SK-N-SH treated with all-trans-retinoic acid at 6 μM for 48 hours (cell line): ENCODE measurements at regions not wholly inside any gene's neighbourhood (a gene's known extent, or its start where the extent isn't known, plus 50 kb on each side); places are given as distances from the start of the nearest gene placed in this dataset.

Experiments
- ATAC-seq: fragments of 200-7000 bp; cut with Tn5 transposase; 3 replicates; pipeline ENCODE4 v1.9.1; 2020; ENCODE audit warnings: mild to moderate bottlenecking, moderate library complexity
- ARNTL ChIP-seq: fragments of 450-650 bp; formaldehyde crosslinking; IDR thresholded peaks from 2 replicates; pipeline ENCODE4 v1.5.0; 2020; ENCODE audit warnings: low read depth, mild to moderate bottlenecking, moderate library complexity, borderline replicate concordance
- BACH2 ChIP-seq: fragments of 250-450 bp; sonication (Bioruptor Pico); IDR thresholded peaks from 2 replicates; pipeline ENCODE4 v1.9.0; 2021; ENCODE audit warnings: mild to moderate bottlenecking, borderline replicate concordance
- CREB5 ChIP-seq: fragments of 250-450 bp; sonication (Bioruptor Pico); IDR thresholded peaks from 2 replicates; pipeline ENCODE4 v1.5.1; 2020; ENCODE audit warnings: low read depth, mild to moderate bottlenecking, moderate library complexity
- CSDC2 ChIP-seq: fragments of 250-450 bp; sonication (Bioruptor Pico); IDR thresholded peaks from 2 replicates; pipeline ENCODE4 v1.5.0; 2020; ENCODE audit warnings: mild to moderate bottlenecking, moderate library complexity
- CSRNP3 ChIP-seq: fragments of 250-450 bp; sonication (Bioruptor Pico); IDR thresholded peaks from 2 replicates; pipeline ENCODE4 v1.5.1; 2021; ENCODE audit warnings: mild to moderate bottlenecking, moderate library complexity
- ESRRG ChIP-seq: fragments of 250-450 bp; sonication (Bioruptor Pico); IDR thresholded peaks from 2 replicates; pipeline ENCODE4 v1.6.1; 2021; ENCODE audit warnings: mild to moderate bottlenecking
- GLIS3 ChIP-seq: fragments of 250-450 bp; sonication (Bioruptor Pico); IDR thresholded peaks from 2 replicates; pipeline ENCODE4 v1.5.0; 2020; ENCODE audit warnings: mild to moderate bottlenecking, moderate library complexity
- ISL1 ChIP-seq: fragments of 250-450 bp; sonication (Bioruptor Pico); IDR thresholded peaks from 2 replicates; pipeline ENCODE4 v2.1.2; 2022; ENCODE audit warnings: mild to moderate bottlenecking, moderate library complexity
- OSR1 ChIP-seq: fragments of 250-450 bp; sonication (Bioruptor Pico); IDR thresholded peaks from 2 replicates; pipeline ENCODE4 v1.8.0; 2022; ENCODE audit warnings: moderate library complexity, mild to moderate bottlenecking, inconsistent platforms
- PATZ1 ChIP-seq: fragments of 250-450 bp; sonication (Bioruptor Pico); IDR thresholded peaks from 2 replicates; pipeline ENCODE4 v1.8.0; 2020; ENCODE audit warnings: mild to moderate bottlenecking, moderate library complexity, borderline replicate concordance
- PPARA ChIP-seq: fragments of 250-450 bp; sonication (Bioruptor Pico); IDR thresholded peaks from 2 replicates; pipeline ENCODE4 v1.5.0; 2020; ENCODE audit warnings: mild to moderate bottlenecking, borderline replicate concordance
- RARB ChIP-seq: fragments of 250-450 bp; sonication (Bioruptor Pico); IDR thresholded peaks from 2 replicates; pipeline ENCODE4 v1.8.0; 2021; ENCODE audit warnings: mild to moderate bottlenecking, moderate library complexity
- SNAI2 ChIP-seq: fragments of 250-450 bp; sonication (Bioruptor Pico); IDR thresholded peaks from 2 replicates; pipeline ENCODE4 v1.5.0; 2020; ENCODE audit warnings: mild to moderate bottlenecking, moderate library complexity
- TCF4 ChIP-seq: fragments of 250-450 bp; sonication (Bioruptor Pico); IDR thresholded peaks from 2 replicates; pipeline ENCODE4 v1.8.0; 2021; ENCODE audit warnings: mild to moderate bottlenecking, moderate library complexity, borderline replicate concordance
- TOX ChIP-seq: fragments of 250-450 bp; sonication (Bioruptor Pico); IDR thresholded peaks from 2 replicates; pipeline ENCODE4 v1.8.0; 2021; ENCODE audit warnings: mild to moderate bottlenecking, moderate library complexity, borderline replicate concordance
- TSHZ2 ChIP-seq: fragments of 250-450 bp; sonication (Bioruptor Pico); IDR thresholded peaks from 2 replicates; pipeline ENCODE4 v1.5.0; 2020; ENCODE audit warnings: mild to moderate bottlenecking, moderate library complexity
- ZC3H10 ChIP-seq: fragments of 250-450 bp; sonication (Bioruptor Pico); IDR thresholded peaks from 2 replicates; pipeline ENCODE4 v1.5.1; 2021; ENCODE audit warnings: mild to moderate bottlenecking, moderate library complexity
- ZFP30 ChIP-seq: fragments of 450-650 bp; formaldehyde crosslinking; IDR thresholded peaks from 2 replicates; pipeline ENCODE4 v1.5.0; 2022; ENCODE audit warnings: mild to moderate bottlenecking, moderate library complexity
- ZNF565 ChIP-seq: fragments of 450-650 bp; formaldehyde crosslinking; conservative IDR thresholded peaks from 2 replicates; pipeline ENCODE4 v1.5.0; 2020; ENCODE audit warnings: low read depth, mild to moderate bottlenecking, moderate library complexity
- ZNF70 ChIP-seq: fragments of 450-650 bp; formaldehyde crosslinking; IDR thresholded peaks from 2 replicates; pipeline ENCODE4 v1.5.0; 2020; ENCODE audit warnings: mild to moderate bottlenecking, moderate library complexity
- ZNF8 ChIP-seq: fragments of 450-650 bp; formaldehyde crosslinking; IDR thresholded peaks from 2 replicates; pipeline ENCODE4 v1.5.0; 2020; ENCODE audit warnings: mild to moderate bottlenecking, moderate library complexity
- TF ChIP-seq, protein P1 (sequence below): fragments of 250-450 bp; sonication (Bioruptor Pico); IDR thresholded peaks from 2 replicates; pipeline ENCODE4 v1.8.0; 2021; ENCODE audit warnings: low read depth, mild to moderate bottlenecking, moderate library complexity, borderline replicate concordance

GRCh38 chrX:40964633-40965586 lies 120.3 kb upstream of the USP9X start:
- no peak for ATAC-seq
- TF ChIP-seq ZC3H10 (CRISPR knock-in tag) (no peak), TCF4 (CRISPR knock-in tag) (no peak), SNAI2 (CRISPR knock-in tag) (no peak), ISL1 (no peak), ZNF8 (CRISPR knock-in tag) (no peak), ZNF70 (CRISPR knock-in tag) (no peak), GLIS3 (no peak), CREB5 (CRISPR knock-in tag) (no peak), TSHZ2 (CRISPR knock-in tag) (no peak), TOX (no peak), OSR1 (CRISPR knock-in tag) (no peak), PPARA (CRISPR knock-in tag) (no peak), ZFP30 (CRISPR knock-in tag) (no peak), ZNF565 (no peak), RARB (CRISPR knock-in tag) (no peak), CSRNP3 (CRISPR knock-in tag) (no peak), CSDC2 (CRISPR knock-in tag) (no peak)
- TF ChIP-seq, all 23 proteins: peak for 0

- no peak for TF ChIP-seq PATZ1
- TF ChIP-seq ZC3H10 (CRISPR knock-in tag), result no peak
- no peak for ATAC-seq
These were observed 118.9 kb upstream of the USP9X start for GRCh38 chrX:40966213-40966820.

DNA sequence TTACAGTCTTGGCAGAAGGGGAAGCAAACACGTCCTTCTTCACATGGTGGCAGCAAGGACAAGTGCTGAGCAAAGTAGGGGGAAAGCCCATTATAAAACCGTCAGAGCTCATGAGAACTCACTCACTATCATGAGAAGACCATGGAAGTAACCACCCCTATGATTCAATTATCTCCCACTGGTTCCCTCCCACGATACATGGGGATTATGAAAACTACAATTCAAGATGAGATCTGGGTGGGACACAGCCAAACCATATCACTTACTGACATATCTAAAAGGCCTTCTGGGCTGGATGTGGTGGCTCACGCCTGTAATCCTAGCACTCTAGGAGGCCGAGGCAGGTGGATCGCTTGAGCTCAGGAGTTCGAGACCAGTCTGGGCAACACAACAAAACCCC lies 117.1 kb upstream of the USP9X start:
- ATAC-seq, result no peak
- TF ChIP-seq GLIS3, result no peak
- no peak for TF ChIP-seq OSR1 (CRISPR knock-in tag)
- TF ChIP-seq RARB (CRISPR knock-in tag), result no peak
- TF ChIP-seq BACH2 (CRISPR knock-in tag), result no peak
- TF ChIP-seq SNAI2 (CRISPR knock-in tag), result no peak

GRCh38 chrX:40971736-40972135 lies 113.5 kb upstream of the USP9X start:
- TF ChIP-seq RARB (CRISPR knock-in tag), result no peak
- TF ChIP-seq OSR1 (CRISPR knock-in tag), result no peak
- TF ChIP-seq ISL1, result no peak
- no peak for TF ChIP-seq ESRRG (CRISPR knock-in tag)
- TF ChIP-seq PPARA (CRISPR knock-in tag), result no peak
- TF ChIP-seq ZNF8 (CRISPR knock-in tag), result no peak
- TF ChIP-seq ZNF565, result no peak
- TF ChIP-seq, protein P1, sequence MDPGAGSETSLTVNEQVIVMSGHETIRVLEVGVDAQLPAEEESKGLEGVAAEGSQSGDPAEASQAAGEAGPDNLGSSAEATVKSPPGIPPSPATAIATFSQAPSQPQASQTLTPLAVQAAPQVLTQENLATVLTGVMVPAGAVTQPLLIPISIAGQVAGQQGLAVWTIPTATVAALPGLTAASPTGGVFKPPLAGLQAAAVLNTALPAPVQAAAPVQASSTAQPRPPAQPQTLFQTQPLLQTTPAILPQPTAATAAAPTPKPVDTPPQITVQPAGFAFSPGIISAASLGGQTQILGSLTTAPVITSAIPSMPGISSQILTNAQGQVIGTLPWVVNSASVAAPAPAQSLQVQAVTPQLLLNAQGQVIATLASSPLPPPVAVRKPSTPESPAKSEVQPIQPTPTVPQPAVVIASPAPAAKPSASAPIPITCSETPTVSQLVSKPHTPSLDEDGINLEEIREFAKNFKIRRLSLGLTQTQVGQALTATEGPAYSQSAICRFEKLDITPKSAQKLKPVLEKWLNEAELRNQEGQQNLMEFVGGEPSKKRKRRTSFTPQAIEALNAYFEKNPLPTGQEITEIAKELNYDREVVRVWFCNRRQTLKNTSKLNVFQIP (CRISPR knock-in tag), result no peak
- TF ChIP-seq TCF4 (CRISPR knock-in tag), result no peak
- TF ChIP-seq ARNTL (CRISPR knock-in tag), result no peak
- no peak for TF ChIP-seq CREB5 (CRISPR knock-in tag)
- ATAC-seq, result no peak
